IMR-90 (cell line): ENCODE measurements at regions not wholly inside any gene's neighbourhood (a gene's known extent, or its start where the extent isn't known, plus 50 kb on each side); places are given as distances from the start of the nearest gene placed in this dataset.

ENCODE experiments used
- RAD21 ChIP-seq: IDR thresholded peaks from 2 replicates; pipeline ENCODE4 v1.6.1; 2012; ENCODE audit warnings: low read length, improper control_type of control experiment
- TF ChIP-seq, protein P1 (sequence below): conservative IDR thresholded peaks from 2 replicates; pipeline ENCODE4 v1.5.1; 2012; ENCODE audit warnings: mild to moderate bottlenecking, low read depth, low read length, improper control_type of control experiment
- TF ChIP-seq, protein P2 (sequence below): fragments of 150-350 bp; IDR thresholded peaks from 2 replicates; pipeline ENCODE4 v1.6.1; 2017; ENCODE audit warnings: mild to moderate bottlenecking, antibody characterized with exemption, low read length, low read depth

DNA sequence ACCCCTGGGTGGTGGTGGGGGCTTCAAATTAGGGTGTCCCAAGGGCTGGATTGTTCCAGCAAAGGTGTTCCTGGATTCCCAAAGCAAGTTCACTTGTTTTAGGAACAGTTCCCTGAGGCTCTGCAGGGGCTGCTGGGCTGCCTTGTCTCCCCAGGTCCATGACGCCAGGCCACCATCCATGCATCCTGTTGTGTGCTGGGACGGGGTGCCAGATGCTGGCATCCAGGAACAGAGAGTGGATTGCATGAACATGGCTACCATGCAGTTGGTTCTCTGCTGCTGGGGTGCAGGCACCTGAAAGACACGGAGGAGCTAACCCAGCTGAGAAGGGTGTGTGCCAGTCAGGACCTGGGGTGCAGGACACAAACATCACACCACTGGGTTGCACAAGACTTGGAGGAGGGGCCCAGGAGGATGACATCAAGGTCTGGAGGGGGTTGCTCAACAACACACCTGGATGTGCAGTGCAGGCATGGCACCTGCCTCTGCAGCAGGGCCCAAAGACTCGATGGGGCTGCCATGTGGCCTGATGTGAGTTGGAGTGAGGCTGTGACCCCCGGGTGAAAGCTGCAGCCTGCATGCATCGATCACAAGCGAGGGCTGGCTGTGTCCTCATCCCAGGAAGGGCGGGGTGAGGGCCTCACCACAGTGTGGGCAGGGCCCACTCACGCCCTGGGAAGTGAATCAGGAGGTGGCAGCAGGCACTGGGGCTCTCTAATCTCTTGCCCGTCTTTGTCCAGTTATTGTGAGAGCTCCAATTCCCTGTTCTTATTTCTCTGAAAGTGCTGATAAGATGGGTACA is 74.0 kb upstream of the CLDN5 start:
- TF ChIP-seq RAD21 = no peak
- TF ChIP-seq, protein P1, sequence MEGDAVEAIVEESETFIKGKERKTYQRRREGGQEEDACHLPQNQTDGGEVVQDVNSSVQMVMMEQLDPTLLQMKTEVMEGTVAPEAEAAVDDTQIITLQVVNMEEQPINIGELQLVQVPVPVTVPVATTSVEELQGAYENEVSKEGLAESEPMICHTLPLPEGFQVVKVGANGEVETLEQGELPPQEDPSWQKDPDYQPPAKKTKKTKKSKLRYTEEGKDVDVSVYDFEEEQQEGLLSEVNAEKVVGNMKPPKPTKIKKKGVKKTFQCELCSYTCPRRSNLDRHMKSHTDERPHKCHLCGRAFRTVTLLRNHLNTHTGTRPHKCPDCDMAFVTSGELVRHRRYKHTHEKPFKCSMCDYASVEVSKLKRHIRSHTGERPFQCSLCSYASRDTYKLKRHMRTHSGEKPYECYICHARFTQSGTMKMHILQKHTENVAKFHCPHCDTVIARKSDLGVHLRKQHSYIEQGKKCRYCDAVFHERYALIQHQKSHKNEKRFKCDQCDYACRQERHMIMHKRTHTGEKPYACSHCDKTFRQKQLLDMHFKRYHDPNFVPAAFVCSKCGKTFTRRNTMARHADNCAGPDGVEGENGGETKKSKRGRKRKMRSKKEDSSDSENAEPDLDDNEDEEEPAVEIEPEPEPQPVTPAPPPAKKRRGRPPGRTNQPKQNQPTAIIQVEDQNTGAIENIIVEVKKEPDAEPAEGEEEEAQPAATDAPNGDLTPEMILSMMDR = no peak
- TF ChIP-seq, protein P2, sequence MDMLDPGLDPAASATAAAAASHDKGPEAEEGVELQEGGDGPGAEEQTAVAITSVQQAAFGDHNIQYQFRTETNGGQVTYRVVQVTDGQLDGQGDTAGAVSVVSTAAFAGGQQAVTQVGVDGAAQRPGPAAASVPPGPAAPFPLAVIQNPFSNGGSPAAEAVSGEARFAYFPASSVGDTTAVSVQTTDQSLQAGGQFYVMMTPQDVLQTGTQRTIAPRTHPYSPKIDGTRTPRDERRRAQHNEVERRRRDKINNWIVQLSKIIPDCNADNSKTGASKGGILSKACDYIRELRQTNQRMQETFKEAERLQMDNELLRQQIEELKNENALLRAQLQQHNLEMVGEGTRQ = no peak
